Retinal pigment epithelial cell (primary cell): ENCODE measurements at regions not wholly inside any gene's neighbourhood (a gene's known extent, or its start where the extent isn't known, plus 50 kb on each side); places are given as distances from the start of the nearest gene placed in this dataset.

Experiments
- DNase-seq: peaks from one replicate; pipeline ENCODE4 v3.0.0-alpha.2; 2010; ENCODE audit warnings: low read depth
- H3K4me3 ChIP-seq: 2 replicates; pipeline ENCODE4 v1.5.1; 2011; ENCODE audit warnings: mild to moderate bottlenecking, low read length, control low read depth, moderate library complexity
- TF ChIP-seq, protein P1 (sequence below): conservative IDR thresholded peaks from 2 replicates; pipeline ENCODE4 v1.5.1; 2011; ENCODE audit warnings: low read depth, low read length, control low read depth, inconsistent platforms

DNA sequence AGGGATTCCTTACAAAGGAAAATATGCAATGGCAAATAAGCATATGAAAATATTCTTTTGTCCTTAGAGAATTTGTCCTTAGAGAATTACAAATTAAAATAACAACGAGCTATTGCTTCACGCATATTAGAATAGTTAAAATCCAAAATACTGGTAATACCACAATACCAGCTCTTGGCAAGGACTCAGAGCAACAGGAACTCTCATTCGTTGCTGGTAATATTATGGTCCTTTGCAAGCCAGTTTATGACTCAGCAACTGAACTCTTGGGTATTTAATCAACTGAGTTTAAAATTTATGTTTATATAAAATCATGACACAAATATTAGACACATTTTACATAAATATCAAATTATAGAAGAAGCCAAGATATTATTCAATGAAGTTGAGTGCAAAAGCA lies 1730.4 kb downstream of the SI start:
- no peak overlapping the region for H3K4me3 ChIP-seq
- DNase-seq = no peak
- TF ChIP-seq, protein P1, sequence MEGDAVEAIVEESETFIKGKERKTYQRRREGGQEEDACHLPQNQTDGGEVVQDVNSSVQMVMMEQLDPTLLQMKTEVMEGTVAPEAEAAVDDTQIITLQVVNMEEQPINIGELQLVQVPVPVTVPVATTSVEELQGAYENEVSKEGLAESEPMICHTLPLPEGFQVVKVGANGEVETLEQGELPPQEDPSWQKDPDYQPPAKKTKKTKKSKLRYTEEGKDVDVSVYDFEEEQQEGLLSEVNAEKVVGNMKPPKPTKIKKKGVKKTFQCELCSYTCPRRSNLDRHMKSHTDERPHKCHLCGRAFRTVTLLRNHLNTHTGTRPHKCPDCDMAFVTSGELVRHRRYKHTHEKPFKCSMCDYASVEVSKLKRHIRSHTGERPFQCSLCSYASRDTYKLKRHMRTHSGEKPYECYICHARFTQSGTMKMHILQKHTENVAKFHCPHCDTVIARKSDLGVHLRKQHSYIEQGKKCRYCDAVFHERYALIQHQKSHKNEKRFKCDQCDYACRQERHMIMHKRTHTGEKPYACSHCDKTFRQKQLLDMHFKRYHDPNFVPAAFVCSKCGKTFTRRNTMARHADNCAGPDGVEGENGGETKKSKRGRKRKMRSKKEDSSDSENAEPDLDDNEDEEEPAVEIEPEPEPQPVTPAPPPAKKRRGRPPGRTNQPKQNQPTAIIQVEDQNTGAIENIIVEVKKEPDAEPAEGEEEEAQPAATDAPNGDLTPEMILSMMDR = no peak

DNA sequence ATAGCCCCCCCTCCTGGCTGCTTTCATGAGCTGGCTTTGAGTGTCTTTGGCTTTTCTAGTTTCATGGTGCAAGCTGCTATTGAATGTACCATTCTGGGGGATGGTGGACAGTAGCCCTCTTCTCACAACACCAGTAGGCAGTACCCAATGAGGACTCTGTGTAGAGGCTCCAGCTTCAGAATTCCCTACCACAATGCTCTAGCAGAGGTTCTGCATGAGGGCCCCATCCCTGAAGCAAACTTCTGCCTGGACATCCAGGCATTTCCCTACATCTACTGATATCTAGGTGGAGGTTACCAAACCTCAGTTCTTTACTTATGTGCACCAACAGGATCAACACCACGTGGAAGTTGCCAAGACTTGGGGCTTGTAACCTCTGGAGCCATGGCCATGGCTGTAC lies 1742.9 kb downstream of the SI start:
- H3K4me3 ChIP-seq = no peak overlapping the region
- TF ChIP-seq, protein P1 = no peak
- no peak for DNase-seq

DNA sequence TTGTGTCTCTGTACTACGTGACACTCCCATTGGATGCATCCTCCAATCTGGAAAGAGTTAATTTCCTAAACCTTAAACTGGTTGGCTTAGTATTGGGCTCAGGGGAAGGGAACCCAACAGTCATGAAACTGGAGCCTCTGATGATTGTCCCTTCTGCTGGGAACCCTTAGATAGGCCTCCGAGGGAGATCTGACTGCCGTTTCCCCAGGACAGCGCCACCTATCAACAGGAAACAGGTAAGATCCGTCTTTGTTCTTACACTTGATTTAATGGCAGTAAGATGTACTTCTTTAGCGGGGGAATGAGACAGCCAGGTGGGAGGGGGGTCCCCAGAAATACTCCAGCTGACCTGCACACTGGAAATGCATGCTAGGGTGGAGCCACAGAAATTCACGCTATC lies 1749.6 kb downstream of the SI start:
- H3K4me3 ChIP-seq = no peak overlapping the region
- TF ChIP-seq, protein P1 = no peak
- DNase-seq = no peak

DNA sequence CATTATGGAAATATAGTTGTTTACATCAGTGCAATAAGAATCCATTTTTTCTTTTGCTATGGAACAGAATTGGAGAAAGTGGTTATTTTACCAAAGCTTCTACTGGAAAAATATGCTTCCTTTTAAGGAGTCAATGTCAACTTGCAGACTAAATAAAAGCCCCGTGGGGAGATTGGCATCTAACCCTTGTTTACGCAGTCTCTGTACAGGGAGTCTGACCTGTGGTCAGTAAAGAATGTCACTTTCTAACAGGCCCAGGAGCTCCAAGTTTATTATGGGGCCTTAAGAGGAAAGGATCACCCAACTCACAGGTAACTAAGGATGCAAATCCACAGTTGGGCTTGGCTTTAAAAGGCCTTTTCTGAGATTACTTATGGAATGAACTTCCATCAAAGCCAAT lies 1751.2 kb downstream of the SI start:
- no peak for DNase-seq
- H3K4me3 ChIP-seq = no peak overlapping the region
- TF ChIP-seq, protein P1 = no peak

DNA sequence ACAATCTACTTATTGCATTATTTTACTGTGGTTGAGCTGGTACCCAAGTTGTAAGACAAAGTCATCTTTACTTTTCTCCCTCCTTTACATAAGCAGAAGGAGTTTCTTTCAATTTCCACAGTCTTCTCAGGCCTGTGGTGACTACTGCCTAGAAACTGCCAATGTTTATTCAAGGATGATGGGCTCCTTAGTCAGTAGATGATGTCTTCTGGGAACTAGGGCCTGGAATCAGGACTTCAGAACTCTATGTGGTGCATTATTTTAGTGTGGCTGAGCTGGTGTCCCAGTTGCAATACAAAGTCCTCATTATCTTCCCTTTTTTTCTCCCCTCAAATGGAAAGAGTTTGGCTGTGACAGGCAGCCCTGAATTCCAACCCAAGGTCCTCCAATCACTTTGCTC lies 1762.5 kb downstream of the SI start:
- TF ChIP-seq, protein P1 = no peak
- no peak for DNase-seq
- H3K4me3 ChIP-seq = no peak overlapping the region

DNA sequence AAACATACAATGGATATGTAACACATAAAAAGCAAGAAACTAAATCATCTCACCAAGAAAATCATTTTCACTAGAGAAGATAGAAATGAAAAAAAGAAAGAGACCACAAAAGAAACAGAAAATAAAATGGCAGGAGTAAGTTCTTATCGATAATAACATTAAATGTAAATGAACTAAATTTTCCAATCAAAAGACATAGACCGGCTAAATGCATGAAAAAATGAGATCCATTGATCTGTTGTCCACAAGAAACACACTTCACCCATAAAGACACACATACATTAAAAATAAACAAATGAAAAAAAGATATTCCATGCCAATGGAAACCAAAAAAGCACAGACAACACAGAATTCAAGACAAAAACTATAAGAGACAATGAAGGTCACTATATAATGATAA lies 1771.9 kb downstream of the SI start:
- TF ChIP-seq, protein P1 = no peak
- no peak for DNase-seq

DNA sequence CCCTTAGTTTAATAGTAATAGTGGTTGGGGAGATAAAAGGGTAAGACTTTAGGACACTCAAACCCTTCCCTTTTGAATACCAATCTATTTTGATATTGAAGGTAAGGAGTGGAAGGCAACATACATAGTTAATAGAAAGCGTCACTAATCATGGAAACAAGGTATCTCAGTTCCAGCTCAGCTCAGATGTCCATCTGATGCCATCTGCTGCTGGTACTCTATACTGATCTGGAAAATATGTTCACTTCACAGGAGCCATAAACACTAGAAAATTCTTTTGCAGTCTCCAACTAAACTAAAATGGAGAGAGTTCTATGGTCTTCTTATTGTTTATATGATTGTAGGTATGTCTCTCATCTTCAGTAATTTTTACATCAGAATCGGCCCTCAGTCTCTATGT lies 1777.1 kb downstream of the OTOL1 start:
- no peak for DNase-seq
- TF ChIP-seq, protein P1 = no peak

More for the DNA sequence above, 1771.9 kb downstream of the SI start:
- no peak overlapping the region for H3K4me3 ChIP-seq

More for the DNA sequence above, 1777.1 kb downstream of the OTOL1 start:
- H3K4me3 ChIP-seq = no peak overlapping the region
